Body of pancreas (tissue), 4 donors: ENCODE measurements at regions not wholly inside any gene's neighbourhood (a gene's known extent, or its start where the extent isn't known, plus 50 kb on each side); places are given as distances from the start of the nearest gene placed in this dataset.

Experiments used
- CTCF ChIP-seq, 7 experiments: fragments of 450-650 bp in 4 of 7; fragments of 200-600 bp in 3 of 7; sonication (generic) in 3 of 7; IDR thresholded peaks; one replicate each; pipeline ENCODE4 v1.5.1; 2016 to 2019; ENCODE audit warnings: antibody characterized with exemption in 7 of 7
- POLR2A ChIP-seq, 3 donors: fragments of 450-650 bp; IDR thresholded peaks; one replicate each; pipeline ENCODE4 v1.6.1; 2016; ENCODE audit warnings: antibody characterized with exemption in 3 of 3, mild to moderate bottlenecking in 2 of 3

GRCh38 chr6:109285366-109285765 lies 96.9 kb downstream of the CD164 start:
- no peak for TF ChIP-seq CTCF (IDR thresholded peaks at IDR 0.05)
- TF ChIP-seq POLR2A (IDR thresholded peaks at IDR 0.05) = no peak
